ENCODE measurements at regions not wholly inside any gene's neighbourhood (a gene's known extent, or its start where the extent isn't known, plus 50 kb on each side); places are given as distances from the start of the nearest gene placed in this dataset.
A peak's percentile ranks its signal among the peaks of the same experiment; 100 is the strongest.

DNA sequence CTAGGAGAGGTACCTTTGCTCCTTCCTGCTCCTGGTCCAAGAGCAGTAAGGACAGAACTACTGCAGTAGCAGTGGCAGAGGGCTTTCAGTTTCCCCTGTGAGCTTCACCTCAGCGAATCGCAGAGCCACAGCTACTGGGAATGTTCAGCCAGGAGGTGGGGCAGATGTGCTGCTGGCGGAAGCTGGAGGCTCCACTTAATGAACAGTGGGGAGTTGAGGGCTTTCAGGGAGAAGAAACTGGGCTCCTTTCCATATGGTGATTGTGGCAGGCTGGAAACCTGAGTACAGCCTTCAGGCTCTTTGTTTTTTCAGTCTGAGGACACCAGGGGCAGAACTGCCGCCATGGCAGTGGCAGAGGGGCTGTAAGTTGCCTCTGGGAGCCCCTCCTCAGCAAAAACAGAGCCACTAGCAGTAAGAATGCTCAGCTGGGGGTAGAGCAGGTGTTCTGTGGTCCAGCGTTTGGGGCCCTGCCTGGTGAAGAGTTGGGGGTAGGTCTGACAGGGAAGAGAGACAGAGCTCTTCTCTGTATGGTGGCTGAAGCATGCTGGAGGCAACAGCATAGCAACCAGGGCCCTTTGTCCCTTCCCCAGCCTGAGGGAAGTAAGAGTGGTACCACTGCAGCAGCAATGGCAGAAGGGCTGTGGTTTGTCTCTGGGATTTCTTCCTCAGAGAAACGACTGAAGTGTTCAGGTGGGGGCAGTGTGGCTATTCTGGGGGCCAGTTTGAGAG is 106.0 kb upstream of the GRXCR1 start:
- Mint-ChIP-seq H3K27ac (peak overlapping the region; percentile 75; the same call in 1 of the 2 replicates), H3K9me3 (0 out of 2 replicates have a peak, but pooled peaks cover 8% of the 10 kb centered on the region), H3K27me3 (ENCODE audit: low read depth) (no peaks in the 10 kb centered on the region; the same call in 1 of the 2 replicates), H3K4me3 (no peak overlapping the region), H3K4me1 (peaks cover 24% of the 10 kb centered on the region), H3K36me3 (no peaks in the 10 kb centered on the region)
- DNase-seq (ENCODE audit: low spot score) = peak; percentile 57
- CTCF ChIA-PET = interaction anchor here (1.1 to 2.8 kb wide), 3 partner anchors 18 to 218 kb away, joined by 4 to 10 read pairs (median 8); no protein-coding TSS in a partner anchor
- TF ChIP-seq, protein P1, sequence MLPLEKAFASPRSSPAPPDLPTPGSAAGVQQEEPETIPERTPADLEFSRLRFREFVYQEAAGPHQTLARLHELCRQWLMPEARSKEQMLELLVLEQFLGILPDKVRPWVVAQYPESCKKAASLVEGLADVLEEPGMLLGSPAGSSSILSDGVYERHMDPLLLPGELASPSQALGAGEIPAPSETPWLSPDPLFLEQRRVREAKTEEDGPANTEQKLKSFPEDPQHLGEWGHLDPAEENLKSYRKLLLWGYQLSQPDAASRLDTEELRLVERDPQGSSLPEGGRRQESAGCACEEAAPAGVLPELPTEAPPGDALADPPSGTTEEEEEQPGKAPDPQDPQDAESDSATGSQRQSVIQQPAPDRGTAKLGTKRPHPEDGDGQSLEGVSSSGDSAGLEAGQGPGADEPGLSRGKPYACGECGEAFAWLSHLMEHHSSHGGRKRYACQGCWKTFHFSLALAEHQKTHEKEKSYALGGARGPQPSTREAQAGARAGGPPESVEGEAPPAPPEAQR (CRISPR knock-in tag; IDR thresholded peaks at IDR 0.05) = peak; percentile 55; the same call in 1 of the 2 replicates
- TF ChIP-seq ZNF423 (CRISPR knock-in tag; IDR thresholded peaks at IDR 0.05) (0 out of 2 replicates have a peak, but pooled peaks have one; percentile 24), NFATC4 (CRISPR knock-in tag; IDR thresholded peaks at IDR 0.05) (no peak), NR2C2 (CRISPR knock-in tag; IDR thresholded peaks at IDR 0.05) (no peak)
- TF ChIP-seq, protein P2, sequence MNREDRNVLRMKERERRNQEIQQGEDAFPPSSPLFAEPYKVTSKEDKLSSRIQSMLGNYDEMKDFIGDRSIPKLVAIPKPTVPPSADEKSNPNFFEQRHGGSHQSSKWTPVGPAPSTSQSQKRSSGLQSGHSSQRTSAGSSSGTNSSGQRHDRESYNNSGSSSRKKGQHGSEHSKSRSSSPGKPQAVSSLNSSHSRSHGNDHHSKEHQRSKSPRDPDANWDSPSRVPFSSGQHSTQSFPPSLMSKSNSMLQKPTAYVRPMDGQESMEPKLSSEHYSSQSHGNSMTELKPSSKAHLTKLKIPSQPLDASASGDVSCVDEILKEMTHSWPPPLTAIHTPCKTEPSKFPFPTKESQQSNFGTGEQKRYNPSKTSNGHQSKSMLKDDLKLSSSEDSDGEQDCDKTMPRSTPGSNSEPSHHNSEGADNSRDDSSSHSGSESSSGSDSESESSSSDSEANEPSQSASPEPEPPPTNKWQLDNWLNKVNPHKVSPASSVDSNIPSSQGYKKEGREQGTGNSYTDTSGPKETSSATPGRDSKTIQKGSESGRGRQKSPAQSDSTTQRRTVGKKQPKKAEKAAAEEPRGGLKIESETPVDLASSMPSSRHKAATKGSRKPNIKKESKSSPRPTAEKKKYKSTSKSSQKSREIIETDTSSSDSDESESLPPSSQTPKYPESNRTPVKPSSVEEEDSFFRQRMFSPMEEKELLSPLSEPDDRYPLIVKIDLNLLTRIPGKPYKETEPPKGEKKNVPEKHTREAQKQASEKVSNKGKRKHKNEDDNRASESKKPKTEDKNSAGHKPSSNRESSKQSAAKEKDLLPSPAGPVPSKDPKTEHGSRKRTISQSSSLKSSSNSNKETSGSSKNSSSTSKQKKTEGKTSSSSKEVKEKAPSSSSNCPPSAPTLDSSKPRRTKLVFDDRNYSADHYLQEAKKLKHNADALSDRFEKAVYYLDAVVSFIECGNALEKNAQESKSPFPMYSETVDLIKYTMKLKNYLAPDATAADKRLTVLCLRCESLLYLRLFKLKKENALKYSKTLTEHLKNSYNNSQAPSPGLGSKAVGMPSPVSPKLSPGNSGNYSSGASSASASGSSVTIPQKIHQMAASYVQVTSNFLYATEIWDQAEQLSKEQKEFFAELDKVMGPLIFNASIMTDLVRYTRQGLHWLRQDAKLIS (CRISPR knock-in tag; IDR thresholded peaks at IDR 0.05; ENCODE audit: borderline replicate concordance) = no peak
- peak; percentile 94 for ATAC-seq
- POLR2A ChIA-PET = no interaction called here

- H3K4me1 Mint-ChIP-seq = peaks cover 24% of the 10 kb centered on the region
- no peaks in the 10 kb centered on the region; the same call in 1 of the 2 replicates for H3K27me3 Mint-ChIP-seq (ENCODE audit: low read depth)
- TF ChIP-seq ZNF671 (CRISPR knock-in tag; IDR thresholded peaks at IDR 0.05) = no peak
- TF ChIP-seq GRHL2 (CRISPR knock-in tag; IDR thresholded peaks at IDR 0.05; ENCODE audit: insufficient replicate concordance, severe bottlenecking) = no peak
- TF ChIP-seq, protein P3, sequence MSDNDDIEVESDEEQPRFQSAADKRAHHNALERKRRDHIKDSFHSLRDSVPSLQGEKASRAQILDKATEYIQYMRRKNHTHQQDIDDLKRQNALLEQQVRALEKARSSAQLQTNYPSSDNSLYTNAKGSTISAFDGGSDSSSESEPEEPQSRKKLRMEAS (CRISPR knock-in tag; IDR thresholded peaks at IDR 0.05) = no peak
- TF ChIP-seq OVOL2 (CRISPR knock-in tag; IDR thresholded peaks at IDR 0.05; ENCODE audit: borderline replicate concordance) = no peak
- TF ChIP-seq, protein P4, sequence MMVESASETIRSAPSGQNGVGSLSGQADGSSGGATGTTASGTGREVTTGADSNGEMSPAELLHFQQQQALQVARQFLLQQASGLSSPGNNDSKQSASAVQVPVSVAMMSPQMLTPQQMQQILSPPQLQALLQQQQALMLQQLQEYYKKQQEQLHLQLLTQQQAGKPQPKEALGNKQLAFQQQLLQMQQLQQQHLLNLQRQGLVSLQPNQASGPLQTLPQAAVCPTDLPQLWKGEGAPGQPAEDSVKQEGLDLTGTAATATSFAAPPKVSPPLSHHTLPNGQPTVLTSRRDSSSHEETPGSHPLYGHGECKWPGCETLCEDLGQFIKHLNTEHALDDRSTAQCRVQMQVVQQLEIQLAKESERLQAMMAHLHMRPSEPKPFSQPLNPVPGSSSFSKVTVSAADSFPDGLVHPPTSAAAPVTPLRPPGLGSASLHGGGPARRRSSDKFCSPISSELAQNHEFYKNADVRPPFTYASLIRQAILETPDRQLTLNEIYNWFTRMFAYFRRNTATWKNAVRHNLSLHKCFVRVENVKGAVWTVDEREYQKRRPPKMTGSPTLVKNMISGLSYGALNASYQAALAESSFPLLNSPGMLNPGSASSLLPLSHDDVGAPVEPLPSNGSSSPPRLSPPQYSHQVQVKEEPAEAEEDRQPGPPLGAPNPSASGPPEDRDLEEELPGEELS (CRISPR knock-in tag; IDR thresholded peaks at IDR 0.05) = no peak
- TF ChIP-seq AR (CRISPR knock-in tag; IDR thresholded peaks at IDR 0.05) = no peak
- H3K27ac Mint-ChIP-seq = peak overlapping the region; percentile 75
- ChIA-PET CTCF (interaction anchor here (1.4 to 2.8 kb wide), 2 partner anchors 17 to 32 kb away, joined by 8 to 10 read pairs; no protein-coding TSS in a partner anchor), POLR2A (no interaction called here)
- ATAC-seq (peak; percentile 9), DNase-seq (ENCODE audit: low spot score) (no peak)
- no peak overlapping the region for H3K4me3 Mint-ChIP-seq
- H3K36me3 Mint-ChIP-seq = no peaks in the 10 kb centered on the region
- H3K9me3 Mint-ChIP-seq = 0 out of 2 replicates have a peak, but pooled peaks cover 8% of the 10 kb centered on the region
Observed at GRCh38 chr4:42785817-42786216, 106.7 kb upstream of the GRXCR1 start.

All from WTC11 (cell line).